ENCODE measurements at regions not wholly inside any gene's neighbourhood (a gene's known extent, or its start where the extent isn't known, plus 50 kb on each side); places are given as distances from the start of the nearest gene placed in this dataset.

- H3K4me3 ChIP-seq (ENCODE audit: low read length): no peak overlapping the region
- Mint-ChIP-seq H3K27me3 (ENCODE audit: insufficient read depth) (no peaks in the 10 kb centered on the region), H3K9me3 (no peaks in the 10 kb centered on the region), H3K4me3 (no peak overlapping the region), H3K4me1 (peaks cover 10% of the 10 kb centered on the region), H3K27ac (no peak overlapping the region), H3K36me3 (ENCODE audit: low read depth) (no peaks in the 10 kb centered on the region)
- H3K27ac ChIP-seq (ENCODE audit: low read depth, low read length): no peak overlapping the region
- H3K9ac ChIP-seq (ENCODE audit: extremely low read depth, low read length, poor library complexity, severe bottlenecking): no peak overlapping the region
- no peak for DNase-seq
- WGBS, 2 experiments (ENCODE audit: insufficient coverage in 1 of 2, insufficient read length in 1 of 2): 96 to 98% methylated on average over 4 to 5 of the region's 5 CpGs
- no peaks in the 10 kb centered on the region for H3K27me3 ChIP-seq (ENCODE audit: control insufficient read depth, insufficient read depth, low read length, poor library complexity, severe bottlenecking)
- TF ChIP-seq CTCF (conservative IDR thresholded peaks at IDR 0.05): no peak
- no peaks in the 10 kb centered on the region for H3K9me3 ChIP-seq (ENCODE audit: control insufficient read depth, low read length)
- H3K36me3 ChIP-seq (ENCODE audit: control insufficient read depth, insufficient read depth, low read length): no peaks in the 10 kb centered on the region
- no peaks in the 10 kb centered on the region for H3K4me1 ChIP-seq (ENCODE audit: control insufficient read depth, insufficient read depth, low read length)
These were observed 301.9 kb upstream of the TBX18 start for GRCh38 chr6:85066266-85066665.

- Histone ChIP-seq H3K27me3 (ENCODE audit: control insufficient read depth, insufficient read depth, low read length, poor library complexity, severe bottlenecking) (no peaks in the 10 kb centered on the region), H3K27ac (ENCODE audit: low read depth, low read length) (no peak overlapping the region), H3K4me1 (ENCODE audit: control insufficient read depth, insufficient read depth, low read length) (no peaks in the 10 kb centered on the region), H3K9ac (ENCODE audit: extremely low read depth, low read length, poor library complexity, severe bottlenecking) (no peak overlapping the region), H3K36me3 (ENCODE audit: control insufficient read depth, insufficient read depth, low read length) (no peaks in the 10 kb centered on the region), H3K4me3 (ENCODE audit: low read length) (no peak overlapping the region), H3K9me3 (ENCODE audit: control insufficient read depth, low read length) (no peaks in the 10 kb centered on the region)
- no peak for TF ChIP-seq CTCF (conservative IDR thresholded peaks at IDR 0.05)
- H3K36me3 Mint-ChIP-seq (ENCODE audit: low read depth): no peaks in the 10 kb centered on the region
- no peaks in the 10 kb centered on the region for H3K9me3 Mint-ChIP-seq
- no peak overlapping the region for H3K27ac Mint-ChIP-seq
- peaks cover 10% of the 10 kb centered on the region for H3K4me1 Mint-ChIP-seq
- no peaks in the 10 kb centered on the region for H3K27me3 Mint-ChIP-seq (ENCODE audit: insufficient read depth)
- DNase-seq: no peak
- H3K4me3 Mint-ChIP-seq: no peak overlapping the region
These were observed 301.4 kb upstream of the TBX18 start for GRCh38 chr6:85065831-85066230.

- Mint-ChIP-seq H3K4me1 (peaks cover 10% of the 10 kb centered on the region), H3K27me3 (ENCODE audit: insufficient read depth) (no peaks in the 10 kb centered on the region), H3K9me3 (no peaks in the 10 kb centered on the region), H3K4me3 (no peak overlapping the region), H3K27ac (no peak overlapping the region), H3K36me3 (ENCODE audit: low read depth) (no peaks in the 10 kb centered on the region)
- no peak for TF ChIP-seq CTCF (conservative IDR thresholded peaks at IDR 0.05)
- Histone ChIP-seq H3K9me3 (ENCODE audit: control insufficient read depth, low read length) (no peaks in the 10 kb centered on the region), H3K4me1 (ENCODE audit: control insufficient read depth, insufficient read depth, low read length) (no peaks in the 10 kb centered on the region), H3K9ac (ENCODE audit: extremely low read depth, low read length, poor library complexity, severe bottlenecking) (no peak overlapping the region), H3K27ac (ENCODE audit: low read depth, low read length) (no peak overlapping the region), H3K4me3 (ENCODE audit: low read length) (no peak overlapping the region), H3K36me3 (ENCODE audit: control insufficient read depth, insufficient read depth, low read length) (no peaks in the 10 kb centered on the region), H3K27me3 (ENCODE audit: control insufficient read depth, insufficient read depth, low read length, poor library complexity, severe bottlenecking) (no peaks in the 10 kb centered on the region)
- no peak for DNase-seq
- 90 to 94% methylated on average over 2 to 4 of the region's 4 CpGs for WGBS, 2 experiments (ENCODE audit: insufficient coverage in 1 of 2, insufficient read length in 1 of 2)
These were observed 299.2 kb upstream of the TBX18 start for GRCh38 chr6:85063611-85064010.
